GM21515 (cell line): ENCODE measurements at regions not wholly inside any gene's neighbourhood (a gene's known extent, or its start where the extent isn't known, plus 50 kb on each side); places are given as distances from the start of the nearest gene placed in this dataset.
"Not testable (repeated sequence)": the region's sequence is repeated elsewhere in the genome, so short reads cannot be mapped to it uniquely, and the experiment has no call there.

Experiments
- ATAC-seq: cut with Tn5 transposase; IDR thresholded peaks from one replicate; pipeline ENCODE4 v1.9.1; 2021; ENCODE audit not compliant: unreplicated experiment

DNA sequence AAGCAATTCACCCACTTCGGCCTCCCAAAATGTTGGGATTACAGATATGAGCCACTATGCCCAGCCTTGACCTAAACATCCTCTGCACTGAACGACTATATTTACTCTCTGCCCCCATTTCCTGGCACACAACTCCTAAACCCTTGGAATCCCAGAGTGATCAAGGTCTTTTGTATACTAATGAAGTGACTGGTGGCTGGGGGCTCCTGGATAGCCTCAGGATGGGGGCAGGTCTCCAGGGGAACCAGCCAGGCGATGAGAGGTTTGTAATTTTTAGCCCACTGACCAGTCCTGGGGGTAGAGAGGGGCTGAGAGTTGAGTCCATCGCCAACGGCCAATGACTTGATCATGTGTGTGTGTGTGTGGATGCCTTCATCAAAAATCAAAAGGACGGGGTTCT lies 71.1 kb downstream of the FAM50B start:
- ATAC-seq: no peak

DNA sequence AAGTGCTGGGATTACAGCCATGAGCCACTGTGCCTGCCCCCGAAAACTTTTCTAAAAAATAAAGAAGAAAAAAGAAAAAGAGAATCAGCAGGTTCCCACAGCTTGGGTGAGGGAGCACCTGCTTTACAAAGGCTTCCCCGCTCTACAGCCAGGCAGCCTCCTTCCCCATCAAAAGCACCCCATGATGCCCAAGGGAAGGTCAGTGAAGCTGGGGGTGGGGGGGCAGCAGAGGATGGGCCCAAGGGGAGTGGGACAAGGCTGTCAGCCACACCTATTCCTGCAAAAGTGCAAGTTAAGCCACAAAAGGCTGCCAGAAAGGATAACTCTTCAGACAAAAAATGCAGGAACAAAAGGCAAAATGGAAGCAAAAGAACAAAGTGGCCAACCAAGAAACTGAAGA lies 72.5 kb downstream of the FAM50B start:
- no peak for ATAC-seq

DNA sequence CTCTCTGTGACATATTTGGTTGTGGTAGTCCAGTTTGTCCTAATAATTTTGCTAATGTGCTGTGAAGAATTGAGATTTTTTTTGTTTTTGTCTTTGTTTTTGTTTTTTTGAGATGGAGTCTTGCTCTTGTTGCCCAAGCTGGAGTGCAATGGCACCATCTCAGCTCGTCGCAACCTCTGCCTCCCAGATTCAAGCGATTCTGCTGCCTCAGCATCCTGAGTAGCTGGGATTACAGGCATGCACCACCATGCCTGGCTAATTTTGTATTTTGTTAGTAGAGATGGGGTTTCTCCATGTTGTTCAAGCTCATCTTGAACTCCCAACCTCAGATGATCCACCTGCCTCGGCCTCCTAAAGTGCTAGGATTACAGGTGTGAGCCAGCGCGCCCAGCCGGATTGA lies 73.4 kb downstream of the FAM50B start:
- not testable (repeated sequence) for ATAC-seq

DNA sequence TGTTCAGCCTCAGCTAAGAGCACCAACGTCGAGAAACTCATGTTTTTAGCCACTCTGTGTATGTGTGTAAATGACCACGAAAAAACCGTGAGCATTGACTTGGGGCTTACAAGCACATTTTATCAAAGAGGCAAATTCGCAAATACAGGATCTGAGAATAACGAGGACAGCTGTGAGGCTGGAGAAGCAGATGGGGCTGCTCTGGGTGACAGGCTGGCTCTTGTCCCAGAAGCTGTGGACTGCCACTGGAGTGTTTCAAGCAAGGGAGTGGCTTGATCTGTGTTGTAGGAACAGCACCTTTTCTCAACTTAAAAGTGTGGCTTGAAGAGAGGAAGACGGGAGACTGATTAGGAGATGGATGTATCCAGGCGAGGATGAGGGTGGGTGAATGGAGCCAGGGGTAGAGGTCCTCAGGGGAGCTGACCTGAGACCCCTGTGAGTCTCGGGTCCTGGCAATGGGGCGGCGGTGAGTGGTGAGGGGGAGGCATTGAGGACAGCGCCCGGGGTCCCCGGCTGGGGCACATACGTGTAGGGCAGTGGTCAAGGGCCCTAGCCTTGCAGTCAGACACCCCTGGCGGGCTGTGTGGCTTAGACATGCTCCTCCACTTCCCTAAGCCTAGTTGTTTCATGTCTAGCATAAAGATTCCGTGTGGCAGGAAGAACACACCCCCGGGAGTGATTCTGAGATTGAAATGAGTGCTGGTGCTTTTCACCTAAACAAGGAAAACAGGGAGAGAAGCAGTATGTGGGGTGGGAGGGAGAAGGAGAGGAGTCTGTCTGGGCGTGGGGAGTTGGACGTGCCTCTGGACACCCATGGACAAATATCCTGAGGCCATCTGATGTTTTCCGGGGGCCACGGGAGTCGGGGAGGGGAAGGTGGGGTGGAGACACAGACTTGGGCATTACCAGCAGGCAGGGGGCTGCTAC lies 76.3 kb downstream of the FAM50B start:
- ATAC-seq: not testable (repeated sequence)

- no peak for ATAC-seq
Measured at GRCh38 chr6:3926150-3926482, 76.9 kb downstream of the FAM50B start.

- ATAC-seq: no peak
Measured at GRCh38 chr6:3928111-3928510, 78.9 kb downstream of the FAM50B start.

DNA sequence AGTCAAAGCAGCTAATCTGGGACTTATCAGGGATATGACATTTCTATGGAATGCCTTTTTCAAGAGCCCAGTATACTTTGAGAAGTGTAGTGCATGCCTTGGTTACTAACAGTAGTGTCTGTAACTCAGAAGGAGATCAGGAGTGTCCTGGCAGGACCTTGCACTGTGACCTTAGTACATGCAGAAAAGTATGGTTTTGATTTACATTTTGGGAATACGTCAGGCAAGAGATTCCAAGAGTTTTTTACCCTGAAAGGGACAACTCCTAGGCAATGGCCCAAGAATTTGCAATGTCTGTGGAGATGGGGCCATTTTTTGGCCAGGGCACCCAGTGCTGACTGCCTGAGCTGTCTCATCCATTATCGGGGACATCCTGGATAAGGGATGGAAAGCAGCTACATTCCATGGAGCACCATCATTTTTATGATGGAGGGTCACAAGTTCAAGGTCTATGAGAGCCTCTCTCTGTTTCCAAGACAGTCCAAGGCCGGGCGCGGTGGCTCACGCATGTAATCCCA lies 80.2 kb downstream of the FAM50B start:
- ATAC-seq: no peak

GRCh38 chr6:3937438-3937837 lies 88.3 kb downstream of the FAM50B start:
- no peak for ATAC-seq

GRCh38 chr6:3938715-3939367 lies 89.7 kb downstream of the FAM50B start:
- ATAC-seq: no peak

- no peak for ATAC-seq
Measured at GRCh38 chr6:3939368-3939958, 90.3 kb downstream of the FAM50B start.

GRCh38 chr6:3939964-3940363 lies 90.8 kb downstream of the FAM50B start:
- no peak for ATAC-seq

- ATAC-seq: no peak
Measured at GRCh38 chr6:3940703-3941102, 91.5 kb downstream of the FAM50B start.

- ATAC-seq: no peak
Measured at GRCh38 chr6:3943331-3943765, 94.2 kb downstream of the FAM50B start.

DNA sequence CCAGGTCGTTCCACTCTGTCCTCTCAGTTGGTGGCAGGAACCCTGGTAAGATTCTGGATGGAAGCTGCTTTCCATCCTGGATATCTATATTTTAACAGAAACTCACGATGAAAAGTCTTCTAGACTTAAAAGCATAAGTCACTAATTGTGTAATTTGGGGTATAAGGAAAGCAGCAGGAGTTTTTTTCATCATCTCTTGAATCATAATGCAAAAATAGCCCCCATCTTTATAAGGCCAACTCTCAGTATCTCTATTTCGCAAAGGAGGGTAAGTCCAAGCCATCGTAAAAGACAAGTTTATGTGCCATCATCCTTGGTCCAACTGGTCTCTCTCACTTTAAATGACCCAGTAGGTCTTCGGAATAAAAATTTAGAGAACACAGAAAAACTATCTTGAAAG lies 95.1 kb downstream of the FAM50B start:
- ATAC-seq: no peak

DNA sequence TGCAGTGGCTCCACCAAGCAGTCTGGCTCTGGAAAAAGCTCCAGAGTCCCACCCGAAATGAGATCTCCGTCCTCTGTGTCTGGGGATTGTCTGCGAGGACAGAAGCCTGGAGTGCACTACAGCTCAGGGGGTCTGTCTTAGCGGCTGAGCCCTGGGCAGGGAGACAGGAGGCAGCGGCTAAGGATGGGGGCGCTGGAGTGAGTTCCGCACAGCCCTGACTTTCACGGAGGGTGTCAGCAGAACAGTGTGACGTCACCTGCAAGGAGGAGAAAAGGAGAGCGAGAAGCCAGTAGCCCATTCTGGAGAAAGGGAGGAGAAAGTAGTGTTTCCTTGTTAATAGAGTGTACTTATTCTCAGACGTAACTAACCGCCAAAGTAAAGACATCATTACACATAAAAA lies 97.6 kb downstream of the FAM50B start:
- no peak for ATAC-seq

GRCh38 chr6:3948866-3949265 lies 99.7 kb downstream of the FAM50B start:
- ATAC-seq: no peak

GRCh38 chr6:3949521-3949920 lies 100.3 kb downstream of the FAM50B start:
- ATAC-seq: no peak

DNA sequence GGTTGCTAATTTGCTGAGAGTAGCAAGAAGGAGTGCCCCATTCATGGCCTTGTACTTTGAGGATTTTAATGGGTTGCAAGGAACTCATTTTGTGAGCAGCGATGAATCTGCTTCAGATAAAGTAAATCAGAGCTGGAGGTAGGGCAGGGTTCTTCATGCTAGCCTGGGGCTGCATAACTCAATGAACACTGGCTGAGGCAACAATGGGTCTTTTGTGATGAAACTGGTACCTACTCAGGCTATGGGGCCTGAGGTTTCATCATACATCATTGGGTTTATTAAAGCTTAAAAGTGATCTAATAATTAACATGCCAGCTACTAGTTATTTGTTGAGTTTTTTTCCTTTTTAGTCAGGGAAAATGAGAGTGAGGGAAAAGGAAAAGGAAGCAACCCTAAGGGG lies 106.9 kb downstream of the FAM50B start:
- ATAC-seq: no peak

GRCh38 chr6:3957321-3957720 lies 108.1 kb downstream of the FAM50B start:
- ATAC-seq: no peak

- no peak for ATAC-seq
Measured at GRCh38 chr6:3958255-3958654, 109.1 kb downstream of the FAM50B start.

DNA sequence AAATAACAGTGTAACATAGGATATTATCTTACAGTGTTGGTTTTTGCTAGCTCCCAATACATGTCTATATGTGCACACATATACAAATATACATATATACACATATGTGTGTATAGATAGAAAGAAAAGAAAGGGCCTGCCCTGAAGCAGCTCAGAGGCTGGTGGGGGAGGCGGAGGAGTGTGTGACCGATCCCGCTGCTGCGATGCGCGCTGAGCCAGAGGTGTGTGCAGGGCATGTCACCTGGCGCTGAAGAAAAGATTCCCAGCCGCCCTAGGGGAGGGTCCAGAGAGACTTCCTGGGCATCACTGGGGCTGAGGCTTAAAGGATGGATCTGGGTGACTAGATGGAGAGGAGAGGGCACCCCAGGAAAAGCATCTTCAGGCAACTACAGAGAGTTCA lies 110.2 kb downstream of the FAM50B start:
- ATAC-seq: no peak
